HEK293 (cell line): ENCODE measurements at regions not wholly inside any gene's neighbourhood (a gene's known extent, or its start where the extent isn't known, plus 50 kb on each side); places are given as distances from the start of the nearest gene placed in this dataset.

ENCODE experiments used
- CTCF ChIA-PET: fragments of 350-600 bp; formaldehyde crosslinking; extraction: SDS; loops from one replicate; lab custom pipeline; 2021; ENCODE audit warnings: antibody characterized with exemption; lab: Yijun Ruan, JAX
- POLR2A ChIA-PET: fragments of 300-600 bp; formaldehyde crosslinking; extraction: SDS; loops from one replicate; lab custom pipeline; 2020; ENCODE audit warnings: antibody characterized with exemption, inconsistent platforms; lab: Yijun Ruan, JAX
- H3K27ac ChIP-seq: fragments of 200-500 bp; sonication (Bioruptor generic); 2 replicates; pipeline ENCODE4 v1.5.1; 2014; ENCODE audit warnings: low read depth, low read length, control low read depth, inconsistent platforms; ENCODE audit errors: extremely low read depth
- H3K36me3 ChIP-seq, 2 experiments: fragments of 200-500 bp in 1 of 2; sonication (Bioruptor generic) in 1 of 2; 1 replicate in 1 of 2; 2 replicates in 1 of 2; pipeline ENCODE4 v1.5.1; 2014 to 2017; ENCODE audit warnings: inconsistent platforms in 2 of 2, low read length in 2 of 2; ENCODE audit not compliant: control insufficient read depth in 2 of 2, insufficient read depth in 1 of 2
- H3K4me1 ChIP-seq: fragments of 200-500 bp; sonication (Bioruptor generic); 2 replicates; pipeline ENCODE4 v1.5.1; 2014; ENCODE audit warnings: mild to moderate bottlenecking, low read length, inconsistent platforms; ENCODE audit not compliant: control insufficient read depth, insufficient read depth
- H3K4me3 ChIP-seq: 2 replicates; pipeline ENCODE4 v1.5.1; 2011; ENCODE audit warnings: low read depth, mild to moderate bottlenecking, control low read depth, low read length, moderate library complexity
- H3K9me3 ChIP-seq: fragments of 200-500 bp; sonication (Bioruptor generic); 2 replicates; pipeline ENCODE4 v1.5.1; 2014; ENCODE audit warnings: low read depth, low read length, inconsistent platforms; ENCODE audit not compliant: control insufficient read depth, insufficient read depth
- SP7 ChIP-seq: fragments of 450-650 bp; formaldehyde crosslinking; IDR thresholded peaks from 2 replicates; pipeline ENCODE4 v1.5.1; 2016; ENCODE audit warnings: missing biosample characterization, missing genetic modification characterization
- ZBTB1 ChIP-seq: fragments of 450-650 bp; formaldehyde crosslinking; IDR thresholded peaks from 2 replicates; pipeline ENCODE4 v1.5.1; 2016; ENCODE audit warnings: missing biosample characterization, missing genetic modification characterization
- ZBTB21 ChIP-seq: fragments of 450-650 bp; formaldehyde crosslinking; IDR thresholded peaks from 2 replicates; pipeline ENCODE4 v1.5.1; 2017; ENCODE audit warnings: missing biosample characterization, missing genetic modification characterization
- ZBTB26 ChIP-seq: fragments of 450-650 bp; formaldehyde crosslinking; optimal IDR thresholded peaks from 2 replicates; pipeline ENCODE3; 2016; ENCODE audit warnings: missing biosample characterization, mild to moderate bottlenecking, missing genetic modification characterization
- ZNF146 ChIP-seq: fragments of 450-650 bp; formaldehyde crosslinking; IDR thresholded peaks from 2 replicates; pipeline ENCODE4 v1.5.1; 2016; ENCODE audit warnings: missing biosample characterization, missing genetic modification characterization
- ZNF174 ChIP-seq: fragments of 450-650 bp; formaldehyde crosslinking; IDR thresholded peaks from 2 replicates; pipeline ENCODE4 v1.5.0; 2017; ENCODE audit warnings: missing biosample characterization, mild to moderate bottlenecking, missing genetic modification characterization
- ZNF221 ChIP-seq: fragments of 450-650 bp; formaldehyde crosslinking; IDR thresholded peaks from 2 replicates; pipeline ENCODE4 v1.5.1; 2017; ENCODE audit warnings: missing biosample characterization, missing genetic modification characterization, borderline replicate concordance
- ZNF223 ChIP-seq: fragments of 450-650 bp; formaldehyde crosslinking; IDR thresholded peaks from 2 replicates; pipeline ENCODE4 v1.5.1; 2016; ENCODE audit warnings: missing biosample characterization, missing genetic modification characterization
- ZNF239 ChIP-seq: fragments of 450-650 bp; formaldehyde crosslinking; IDR thresholded peaks from 2 replicates; pipeline ENCODE4 v1.5.1; 2016; ENCODE audit warnings: missing biosample characterization, missing genetic modification characterization
- ZNF354C ChIP-seq: fragments of 450-650 bp; formaldehyde crosslinking; IDR thresholded peaks from 2 replicates; pipeline ENCODE4 v1.5.1; 2016; ENCODE audit warnings: missing biosample characterization, missing genetic modification characterization, low read depth, borderline replicate concordance
- ZNF433 ChIP-seq: fragments of 450-650 bp; formaldehyde crosslinking; IDR thresholded peaks from 2 replicates; pipeline ENCODE4 v1.5.1; 2016; ENCODE audit warnings: missing biosample characterization, missing genetic modification characterization, low read depth
- ZNF513 ChIP-seq: fragments of 450-650 bp; IDR thresholded peaks from 2 replicates; pipeline ENCODE4 v1.5.1; 2018; ENCODE audit warnings: missing biosample characterization, missing genetic modification characterization
- ZNF623 ChIP-seq: fragments of 450-650 bp; formaldehyde crosslinking; IDR thresholded peaks from 2 replicates; pipeline ENCODE4 v1.5.1; 2016; ENCODE audit warnings: missing biosample characterization, missing genetic modification characterization
- ZNF707 ChIP-seq: fragments of 450-650 bp; formaldehyde crosslinking; IDR thresholded peaks from 2 replicates; pipeline ENCODE4 v1.5.1; 2016; ENCODE audit warnings: missing biosample characterization, missing genetic modification characterization
- ZNF777 ChIP-seq: fragments of 450-650 bp; formaldehyde crosslinking; IDR thresholded peaks from 2 replicates; pipeline ENCODE4 v1.5.1; 2017; ENCODE audit warnings: missing biosample characterization, missing genetic modification characterization, borderline replicate concordance
- ZSCAN23 ChIP-seq: fragments of 450-650 bp; formaldehyde crosslinking; IDR thresholded peaks from 2 replicates; pipeline ENCODE4 v1.5.1; 2016; ENCODE audit warnings: missing biosample characterization, missing genetic modification characterization
- TF ChIP-seq, protein P1 (sequence below): fragments of 450-650 bp; formaldehyde crosslinking; IDR thresholded peaks from 2 replicates; pipeline ENCODE4 v1.5.1; 2016; ENCODE audit warnings: missing biosample characterization, missing genetic modification characterization
- TF ChIP-seq, protein P2 (sequence below): fragments of 450-650 bp; formaldehyde crosslinking; IDR thresholded peaks from 2 replicates; pipeline ENCODE4 v1.5.1; 2017; ENCODE audit warnings: missing biosample characterization, missing genetic modification characterization
- TF ChIP-seq, protein P3 (sequence below): fragments of 450-650 bp; formaldehyde crosslinking; IDR thresholded peaks from 2 replicates; pipeline ENCODE4 v1.5.0; 2017; ENCODE audit warnings: missing biosample characterization, missing genetic modification characterization, borderline replicate concordance
- TF ChIP-seq, protein P4 (sequence below): fragments of 450-650 bp; formaldehyde crosslinking; IDR thresholded peaks from 2 replicates; pipeline ENCODE4 v1.5.1; 2016; ENCODE audit warnings: missing biosample characterization, missing genetic modification characterization
- TF ChIP-seq, protein P5 (sequence below): fragments of 450-650 bp; formaldehyde crosslinking; IDR thresholded peaks from 2 replicates; pipeline ENCODE4 v1.5.1; 2016; ENCODE audit warnings: missing biosample characterization, missing genetic modification characterization

- TF ChIP-seq ZNF777 (tag by site-specific recombination): no peak
- no peak for TF ChIP-seq ZNF707 (tag by site-specific recombination)
Measured at GRCh38 chr11:87417951-87418350, 380.2 kb downstream of the TMEM135 start (continued).

DNA sequence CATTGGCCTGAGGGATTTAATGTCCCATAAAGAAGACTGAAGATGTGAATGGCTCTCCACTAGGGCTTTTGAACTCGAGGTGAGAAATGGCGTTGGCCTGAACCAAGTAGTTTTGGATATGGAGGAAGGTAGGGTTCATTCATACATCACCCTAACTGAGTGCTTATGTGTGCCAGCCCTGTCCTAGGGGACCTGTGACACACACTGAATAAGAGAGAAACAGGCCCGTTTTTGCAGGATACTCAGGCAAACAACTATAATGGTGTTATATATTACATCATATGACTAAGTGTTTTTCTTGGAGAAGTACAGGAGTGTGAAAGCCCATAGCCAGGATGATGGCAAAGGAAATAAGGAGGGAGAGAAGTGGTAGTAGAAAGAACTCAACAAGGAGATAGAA, 368.1 kb downstream of the TMEM135 start:
- ChIA-PET CTCF (no interaction called here), POLR2A (no interaction called here)
- no peaks in the 10 kb centered on the region for H3K36me3 ChIP-seq
- no peaks in the 10 kb centered on the region for H3K4me1 ChIP-seq
- H3K4me3 ChIP-seq: no peak overlapping the region
- H3K9me3 ChIP-seq: no peaks in the 10 kb centered on the region
- no peak overlapping the region for H3K27ac ChIP-seq
- no peak for TF ChIP-seq ZBTB21 (tag by site-specific recombination)
- TF ChIP-seq, all 188 proteins: peak for 0

DNA sequence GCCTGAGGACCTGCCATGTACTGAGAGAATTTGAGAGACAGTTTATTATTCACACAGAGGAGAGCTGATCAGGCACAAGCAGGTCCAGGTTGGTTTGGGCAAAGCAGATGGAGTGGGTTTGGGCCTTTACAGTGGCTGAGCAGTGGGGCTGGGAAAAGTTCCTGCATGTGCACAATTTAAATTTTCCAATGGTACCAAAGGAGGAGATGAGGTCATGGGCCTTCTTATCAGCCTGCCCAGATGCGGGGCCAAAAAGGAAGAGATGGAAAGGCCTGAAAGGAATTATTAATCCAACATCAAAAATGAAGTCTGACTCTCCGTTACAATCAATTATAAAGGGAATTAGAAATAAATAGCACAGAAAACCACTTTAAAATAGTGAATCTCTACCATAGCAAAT, 367.6 kb downstream of the TMEM135 start:
- Histone ChIP-seq H3K36me3 (no peaks in the 10 kb centered on the region), H3K9me3 (no peaks in the 10 kb centered on the region)
- POLR2A ChIA-PET: no interaction called here
- TF ChIP-seq ZNF239 (tag by site-specific recombination): no peak
- no peak for TF ChIP-seq ZNF174
- no peak for TF ChIP-seq ZNF221 (tag by site-specific recombination)
- no peak for TF ChIP-seq ZNF623 (tag by site-specific recombination)
- no peak for TF ChIP-seq ZSCAN23
- TF ChIP-seq ZNF433 (tag by site-specific recombination): no peak
- TF ChIP-seq SP7: no peak
- TF ChIP-seq, protein P1, sequence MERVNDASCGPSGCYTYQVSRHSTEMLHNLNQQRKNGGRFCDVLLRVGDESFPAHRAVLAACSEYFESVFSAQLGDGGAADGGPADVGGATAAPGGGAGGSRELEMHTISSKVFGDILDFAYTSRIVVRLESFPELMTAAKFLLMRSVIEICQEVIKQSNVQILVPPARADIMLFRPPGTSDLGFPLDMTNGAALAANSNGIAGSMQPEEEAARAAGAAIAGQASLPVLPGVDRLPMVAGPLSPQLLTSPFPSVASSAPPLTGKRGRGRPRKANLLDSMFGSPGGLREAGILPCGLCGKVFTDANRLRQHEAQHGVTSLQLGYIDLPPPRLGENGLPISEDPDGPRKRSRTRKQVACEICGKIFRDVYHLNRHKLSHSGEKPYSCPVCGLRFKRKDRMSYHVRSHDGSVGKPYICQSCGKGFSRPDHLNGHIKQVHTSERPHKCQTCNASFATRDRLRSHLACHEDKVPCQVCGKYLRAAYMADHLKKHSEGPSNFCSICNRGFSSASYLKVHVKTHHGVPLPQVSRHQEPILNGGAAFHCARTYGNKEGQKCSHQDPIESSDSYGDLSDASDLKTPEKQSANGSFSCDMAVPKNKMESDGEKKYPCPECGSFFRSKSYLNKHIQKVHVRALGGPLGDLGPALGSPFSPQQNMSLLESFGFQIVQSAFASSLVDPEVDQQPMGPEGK (tag by site-specific recombination): no peak
- TF ChIP-seq, protein P2, sequence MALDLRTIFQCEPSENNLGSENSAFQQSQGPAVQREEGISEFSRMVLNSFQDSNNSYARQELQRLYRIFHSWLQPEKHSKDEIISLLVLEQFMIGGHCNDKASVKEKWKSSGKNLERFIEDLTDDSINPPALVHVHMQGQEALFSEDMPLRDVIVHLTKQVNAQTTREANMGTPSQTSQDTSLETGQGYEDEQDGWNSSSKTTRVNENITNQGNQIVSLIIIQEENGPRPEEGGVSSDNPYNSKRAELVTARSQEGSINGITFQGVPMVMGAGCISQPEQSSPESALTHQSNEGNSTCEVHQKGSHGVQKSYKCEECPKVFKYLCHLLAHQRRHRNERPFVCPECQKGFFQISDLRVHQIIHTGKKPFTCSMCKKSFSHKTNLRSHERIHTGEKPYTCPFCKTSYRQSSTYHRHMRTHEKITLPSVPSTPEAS (tag by site-specific recombination): no peak
- TF ChIP-seq, protein P3, sequence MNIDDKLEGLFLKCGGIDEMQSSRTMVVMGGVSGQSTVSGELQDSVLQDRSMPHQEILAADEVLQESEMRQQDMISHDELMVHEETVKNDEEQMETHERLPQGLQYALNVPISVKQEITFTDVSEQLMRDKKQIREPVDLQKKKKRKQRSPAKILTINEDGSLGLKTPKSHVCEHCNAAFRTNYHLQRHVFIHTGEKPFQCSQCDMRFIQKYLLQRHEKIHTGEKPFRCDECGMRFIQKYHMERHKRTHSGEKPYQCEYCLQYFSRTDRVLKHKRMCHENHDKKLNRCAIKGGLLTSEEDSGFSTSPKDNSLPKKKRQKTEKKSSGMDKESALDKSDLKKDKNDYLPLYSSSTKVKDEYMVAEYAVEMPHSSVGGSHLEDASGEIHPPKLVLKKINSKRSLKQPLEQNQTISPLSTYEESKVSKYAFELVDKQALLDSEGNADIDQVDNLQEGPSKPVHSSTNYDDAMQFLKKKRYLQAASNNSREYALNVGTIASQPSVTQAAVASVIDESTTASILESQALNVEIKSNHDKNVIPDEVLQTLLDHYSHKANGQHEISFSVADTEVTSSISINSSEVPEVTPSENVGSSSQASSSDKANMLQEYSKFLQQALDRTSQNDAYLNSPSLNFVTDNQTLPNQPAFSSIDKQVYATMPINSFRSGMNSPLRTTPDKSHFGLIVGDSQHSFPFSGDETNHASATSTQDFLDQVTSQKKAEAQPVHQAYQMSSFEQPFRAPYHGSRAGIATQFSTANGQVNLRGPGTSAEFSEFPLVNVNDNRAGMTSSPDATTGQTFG (tag by site-specific recombination): no peak
- TF ChIP-seq ZNF223 (tag by site-specific recombination): no peak
- TF ChIP-seq ZNF513: no peak
- TF ChIP-seq, protein P4, sequence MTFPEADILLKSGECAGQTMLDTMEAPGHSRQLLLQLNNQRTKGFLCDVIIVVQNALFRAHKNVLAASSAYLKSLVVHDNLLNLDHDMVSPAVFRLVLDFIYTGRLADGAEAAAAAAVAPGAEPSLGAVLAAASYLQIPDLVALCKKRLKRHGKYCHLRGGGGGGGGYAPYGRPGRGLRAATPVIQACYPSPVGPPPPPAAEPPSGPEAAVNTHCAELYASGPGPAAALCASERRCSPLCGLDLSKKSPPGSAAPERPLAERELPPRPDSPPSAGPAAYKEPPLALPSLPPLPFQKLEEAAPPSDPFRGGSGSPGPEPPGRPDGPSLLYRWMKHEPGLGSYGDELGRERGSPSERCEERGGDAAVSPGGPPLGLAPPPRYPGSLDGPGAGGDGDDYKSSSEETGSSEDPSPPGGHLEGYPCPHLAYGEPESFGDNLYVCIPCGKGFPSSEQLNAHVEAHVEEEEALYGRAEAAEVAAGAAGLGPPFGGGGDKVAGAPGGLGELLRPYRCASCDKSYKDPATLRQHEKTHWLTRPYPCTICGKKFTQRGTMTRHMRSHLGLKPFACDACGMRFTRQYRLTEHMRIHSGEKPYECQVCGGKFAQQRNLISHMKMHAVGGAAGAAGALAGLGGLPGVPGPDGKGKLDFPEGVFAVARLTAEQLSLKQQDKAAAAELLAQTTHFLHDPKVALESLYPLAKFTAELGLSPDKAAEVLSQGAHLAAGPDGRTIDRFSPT (tag by site-specific recombination): no peak
- TF ChIP-seq, protein P5, sequence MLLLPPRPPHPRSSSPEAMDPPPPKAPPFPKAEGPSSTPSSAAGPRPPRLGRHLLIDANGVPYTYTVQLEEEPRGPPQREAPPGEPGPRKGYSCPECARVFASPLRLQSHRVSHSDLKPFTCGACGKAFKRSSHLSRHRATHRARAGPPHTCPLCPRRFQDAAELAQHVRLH: no peak
- TF ChIP-seq ZNF707 (tag by site-specific recombination): no peak
- TF ChIP-seq ZBTB26 (tag by site-specific recombination): no peak
- no peak for TF ChIP-seq ZNF146 (tag by site-specific recombination)
- no peak for TF ChIP-seq ZBTB1
- TF ChIP-seq ZNF354C (tag by site-specific recombination): no peak
- TF ChIP-seq, all 188 proteins: peak for 0
- H3K4me3 ChIP-seq: no peak overlapping the region
- no peaks in the 10 kb centered on the region for H3K4me1 ChIP-seq
- CTCF ChIA-PET: no interaction called here
- no peak overlapping the region for H3K27ac ChIP-seq
